AG09309 (cell line): ENCODE measurements at regions not wholly inside any gene's neighbourhood (a gene's known extent, or its start where the extent isn't known, plus 50 kb on each side); places are given as distances from the start of the nearest gene placed in this dataset.

ENCODE experiments used
- DNase-seq: peaks from one replicate; pipeline ENCODE4 v3.0.0-alpha.2; 2010; ENCODE audit warnings: low read depth
- H3K4me3 ChIP-seq: 2 replicates; pipeline ENCODE4 v1.5.1; 2011; ENCODE audit warnings: mild to moderate bottlenecking, low read depth, low read length, moderate library complexity; ENCODE audit not compliant: control insufficient read depth
- TF ChIP-seq, protein P1 (sequence below): IDR thresholded peaks from 2 replicates; pipeline ENCODE4 v1.5.1; 2011; ENCODE audit warnings: mild to moderate bottlenecking, low read depth, low read length, inconsistent platforms; ENCODE audit not compliant: insufficient read depth, control insufficient read depth; ENCODE audit errors: missing control alignments

GRCh38 chr6:138682704-138683527 lies 90.7 kb upstream of the CCDC28A start:
- peak; percentile 46 for DNase-seq

GRCh38 chr6:138685257-138685656 lies 88.3 kb upstream of the CCDC28A start:
- TF ChIP-seq, protein P1, sequence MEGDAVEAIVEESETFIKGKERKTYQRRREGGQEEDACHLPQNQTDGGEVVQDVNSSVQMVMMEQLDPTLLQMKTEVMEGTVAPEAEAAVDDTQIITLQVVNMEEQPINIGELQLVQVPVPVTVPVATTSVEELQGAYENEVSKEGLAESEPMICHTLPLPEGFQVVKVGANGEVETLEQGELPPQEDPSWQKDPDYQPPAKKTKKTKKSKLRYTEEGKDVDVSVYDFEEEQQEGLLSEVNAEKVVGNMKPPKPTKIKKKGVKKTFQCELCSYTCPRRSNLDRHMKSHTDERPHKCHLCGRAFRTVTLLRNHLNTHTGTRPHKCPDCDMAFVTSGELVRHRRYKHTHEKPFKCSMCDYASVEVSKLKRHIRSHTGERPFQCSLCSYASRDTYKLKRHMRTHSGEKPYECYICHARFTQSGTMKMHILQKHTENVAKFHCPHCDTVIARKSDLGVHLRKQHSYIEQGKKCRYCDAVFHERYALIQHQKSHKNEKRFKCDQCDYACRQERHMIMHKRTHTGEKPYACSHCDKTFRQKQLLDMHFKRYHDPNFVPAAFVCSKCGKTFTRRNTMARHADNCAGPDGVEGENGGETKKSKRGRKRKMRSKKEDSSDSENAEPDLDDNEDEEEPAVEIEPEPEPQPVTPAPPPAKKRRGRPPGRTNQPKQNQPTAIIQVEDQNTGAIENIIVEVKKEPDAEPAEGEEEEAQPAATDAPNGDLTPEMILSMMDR, result no peak
- DNase-seq, result no peak
- H3K4me3 ChIP-seq, result no peak overlapping the region

More at GRCh38 chr6:138682704-138683527, 90.7 kb upstream of the CCDC28A start:
- TF ChIP-seq, protein P1, result no peak
- H3K4me3 ChIP-seq, result peak overlapping the region; percentile 19

GRCh38 chr6:138685781-138686180 lies 87.8 kb upstream of the CCDC28A start:
- no peak for DNase-seq
- TF ChIP-seq, protein P1, result no peak
- no peak overlapping the region for H3K4me3 ChIP-seq

DNA sequence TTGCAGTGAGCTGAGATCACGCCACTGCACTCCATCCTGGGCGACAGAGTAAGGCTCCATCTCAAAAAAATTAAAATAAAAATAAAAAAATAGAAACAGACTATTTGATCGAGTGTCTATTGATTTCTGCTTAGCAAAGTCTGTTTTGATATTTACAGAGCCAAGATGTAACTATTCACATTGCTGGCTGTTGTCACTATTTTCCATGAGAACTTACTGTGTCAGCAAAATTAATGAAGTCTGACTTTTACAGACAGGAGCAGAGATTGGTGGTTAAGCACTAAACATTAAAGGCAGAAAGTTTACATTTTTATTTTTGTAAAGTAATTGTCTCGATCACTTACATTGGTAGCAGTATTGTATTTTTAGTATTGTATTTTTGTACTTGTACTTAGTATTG lies 85.0 kb upstream of the CCDC28A start:
- DNase-seq, result no peak
- TF ChIP-seq, protein P1, result no peak
- H3K4me3 ChIP-seq, result no peak overlapping the region

DNA sequence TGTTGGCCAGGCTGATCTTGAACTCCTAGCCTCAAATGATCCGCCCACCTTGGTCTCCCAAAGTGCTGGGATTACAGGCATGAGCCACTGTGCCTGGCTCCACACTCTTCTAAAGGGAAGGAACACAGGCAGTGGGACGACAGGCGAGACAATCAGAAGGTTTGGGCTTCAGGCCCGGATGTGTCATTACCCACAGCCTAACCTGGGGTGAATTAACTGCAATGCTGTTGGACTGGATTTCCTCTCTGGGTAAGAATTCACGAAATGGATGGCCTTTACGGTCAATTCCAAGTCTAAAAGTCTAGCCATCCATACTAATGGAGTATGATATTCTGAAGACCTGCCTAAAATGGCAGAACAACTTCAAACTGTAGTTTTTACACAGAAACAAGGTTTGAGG lies 83.7 kb upstream of the CCDC28A start:
- no peak overlapping the region for H3K4me3 ChIP-seq
- TF ChIP-seq, protein P1, result no peak
- DNase-seq, result no peak

DNA sequence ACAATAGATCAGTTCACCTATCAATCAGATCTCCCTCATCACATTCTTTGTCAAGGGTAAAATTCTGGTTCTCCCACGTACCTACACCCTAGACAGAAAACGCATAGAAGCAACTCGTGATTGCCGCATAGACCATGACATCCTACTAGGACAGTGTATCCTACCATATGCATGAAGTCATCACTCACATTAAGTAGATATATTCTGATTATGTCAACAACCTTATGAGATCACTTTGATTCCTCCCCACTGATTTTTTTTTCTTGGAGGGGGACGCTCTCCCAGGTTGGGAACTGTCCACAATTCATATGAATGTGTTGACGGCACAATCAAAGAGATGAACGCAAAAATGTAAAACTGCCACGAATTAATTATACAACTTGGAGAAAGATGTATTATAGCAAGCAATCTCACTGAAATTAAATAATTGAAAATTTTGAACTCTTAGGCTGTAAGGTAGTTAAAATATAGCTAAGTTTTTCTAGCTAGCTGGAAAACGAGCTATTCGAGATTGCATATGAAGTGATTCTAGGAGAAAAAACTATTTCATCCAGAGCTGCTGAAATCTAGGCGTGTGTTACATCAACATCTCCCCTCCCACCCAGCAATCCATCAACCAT lies 82.5 kb upstream of the CCDC28A start:
- DNase-seq, result no peak
- peak overlapping the region; percentile 70 for H3K4me3 ChIP-seq
- TF ChIP-seq, protein P1, result no peak
